HepG2 (cell line): ENCODE measurements at regions not wholly inside any gene's neighbourhood (a gene's known extent, or its start where the extent isn't known, plus 50 kb on each side); places are given as distances from the start of the nearest gene placed in this dataset.

Experiments used
- ATAC-seq: fragments of 200-7000 bp; cut with Tn5 transposase; 3 replicates; pipeline ENCODE4 v1.9.1; 2020; ENCODE audit warnings: mild to moderate bottlenecking, moderate library complexity
- BruUV-seq: library from RNA; stranded (reverse); fragments of 400-500 nt; replicated peaks from 2 replicates; lab custom pipeline; 2021; lab: Mats Ljungman, UMichigan
- CTCF ChIA-PET: fragments of 300-600 bp; formaldehyde crosslinking; extraction: SDS; loops from one replicate; lab custom pipeline; 2021; ENCODE audit warnings: low total read pairs, inconsistent platforms, low intra/inter-chr PET ratio; lab: Yijun Ruan, JAX
- POLR2A ChIA-PET: fragments of 350-600 bp; sonication (Branson Sonifier 250); formaldehyde crosslinking; loops from one replicate; lab custom pipeline; 2020; ENCODE audit warnings: antibody characterized with exemption, inconsistent platforms; lab: Yijun Ruan, JAX
- DNase-seq: peaks from one replicate; pipeline ENCODE4 v3.0.0-alpha.2; 2015; ENCODE audit warnings: low spot score
- FAIRE-seq: peaks from 3 replicates; lab custom pipeline; 2011; peaks lifted over from hg19 to GRCh38; lab: Jason Lieb, UNC
- H2AFZ ChIP-seq: one replicate; pipeline ENCODE4 v1.6.1; 2011; ENCODE audit warnings: low read length, inconsistent platforms
- H3K27ac ChIP-seq: fragments of 300-600 bp; 3 replicates; pipeline ENCODE4 v1.8.0; 2011; ENCODE audit warnings: mixed run types, mild to moderate bottlenecking, mixed read lengths, low read length, inconsistent platforms; ENCODE audit not compliant: insufficient read depth; ENCODE audit errors: extremely low read length
- H3K27me3 ChIP-seq, 2 experiments: fragments of 200-600 bp in 1 of 2; 2 replicates in 1 of 2; 3 replicates in 1 of 2; pipeline versions ENCODE4 v1.6.0 to v1.8.0; 2011; ENCODE audit warnings: low read length in 2 of 2, mild to moderate bottlenecking in 2 of 2, moderate library complexity in 2 of 2, inconsistent platforms in 1 of 2; ENCODE audit not compliant: insufficient read depth in 2 of 2, control insufficient read depth in 1 of 2
- H3K36me3 ChIP-seq, 2 experiments: fragments of 200-600 bp in 1 of 2; replicated peaks in 1 of 2; 2 replicates in 1 of 2; 3 replicates in 1 of 2; pipeline versions ENCODE4 v1.5.1 to v1.8.0; 2011; ENCODE audit warnings: low read length in 2 of 2, inconsistent platforms in 1 of 2; ENCODE audit not compliant: insufficient read depth in 2 of 2, control insufficient read depth in 1 of 2
- H3K4me1 ChIP-seq: 2 replicates; pipeline ENCODE4 v1.5.1; 2012; ENCODE audit warnings: low read length, inconsistent platforms; ENCODE audit not compliant: insufficient read depth
- H3K4me2 ChIP-seq: 2 replicates; pipeline ENCODE4 v1.6.0; 2011; ENCODE audit warnings: low read depth, low read length, inconsistent platforms
- H3K4me3 ChIP-seq, 3 experiments: fragments of 200-600 bp in 1 of 3; sonication (generic), shearing (Covaris generic) in 1 of 3; replicated peaks in 1 of 3; 2 replicates each; pipeline ENCODE4 v1.5.1; 2011 to 2016; ENCODE audit warnings: low read length in 3 of 3, inconsistent platforms in 2 of 3, low read depth in 2 of 3, mild to moderate bottlenecking in 2 of 3, control low read depth in 1 of 3, mixed read lengths in 1 of 3; ENCODE audit not compliant: insufficient read depth in 1 of 3
- H3K79me2 ChIP-seq: one replicate; pipeline ENCODE4 v1.6.1; 2011; ENCODE audit warnings: low read length, inconsistent platforms; ENCODE audit not compliant: insufficient read depth
- H3K9ac ChIP-seq: 2 replicates; pipeline ENCODE4 v1.6.0; 2011; ENCODE audit warnings: mild to moderate bottlenecking, low read depth, low read length, inconsistent platforms; ENCODE audit not compliant: insufficient read depth
- H3K9me3 ChIP-seq: 2 replicates; pipeline ENCODE4 v1.5.1; 2012; ENCODE audit warnings: mild to moderate bottlenecking, low read length
- H4K20me1 ChIP-seq: 2 replicates; pipeline ENCODE4 v1.6.0; 2011; ENCODE audit warnings: inconsistent platforms, mild to moderate bottlenecking, low read length, moderate library complexity; ENCODE audit not compliant: insufficient read depth
- AFF4 ChIP-seq: sonication (generic); formaldehyde crosslinking; IDR thresholded peaks from 2 replicates; pipeline ENCODE4 v1.4.0; 2020; ENCODE audit warnings: missing genetic modification reagents
- CENPX ChIP-seq: sonication (generic); formaldehyde crosslinking; IDR thresholded peaks from 2 replicates; pipeline ENCODE4 v1.9.0; 2021; ENCODE audit warnings: mild to moderate bottlenecking, missing genetic modification reagents, moderate library complexity
- IRF2 ChIP-seq: IDR thresholded peaks from 2 replicates; pipeline ENCODE4 v1.6.1; 2018; ENCODE audit warnings: missing genetic modification reagents, missing compliant biosample characterization
- NCOA2 ChIP-seq: sonication (generic); formaldehyde crosslinking; IDR thresholded peaks from 2 replicates; pipeline ENCODE4 v1.8.0; 2022; ENCODE audit warnings: inconsistent platforms
- SAP130 ChIP-seq: IDR thresholded peaks from 2 replicates; pipeline ENCODE4 v1.6.1; 2016; ENCODE audit warnings: low read depth
- SMC3 ChIP-seq: IDR thresholded peaks from 2 replicates; pipeline ENCODE4 v1.6.1; 2011; ENCODE audit warnings: low read length, improper control_type of control experiment
- SOX6 ChIP-seq, 2 experiments: fragments of 450-650 bp in 1 of 2; sonication (generic) in 1 of 2; formaldehyde crosslinking in 1 of 2; IDR thresholded peaks; 2 replicates each; pipeline versions ENCODE4 v1.4.0 to v1.6.1; 2017 to 2020; ENCODE audit warnings: antibody characterized with exemption in 1 of 2, mild to moderate bottlenecking in 1 of 2, missing genetic modification reagents in 1 of 2
- ZNF136 ChIP-seq: sonication (generic); formaldehyde crosslinking; IDR thresholded peaks from 2 replicates; pipeline ENCODE4 v1.8.1; 2022; ENCODE audit warnings: low read depth, mild to moderate bottlenecking, moderate library complexity, missing genetic modification reagents
- ZNF276 ChIP-seq: sonication (generic); formaldehyde crosslinking; IDR thresholded peaks from 2 replicates; pipeline ENCODE4 v1.4.0; 2020; ENCODE audit warnings: mild to moderate bottlenecking, low read depth, missing genetic modification reagents
- ZNF720 ChIP-seq: sonication (generic); formaldehyde crosslinking; IDR thresholded peaks from 2 replicates; pipeline ENCODE4 v1.4.0; 2020; ENCODE audit warnings: missing genetic modification reagents
- WGBS: methylation state at CpG from one replicate; pipeline ENCODE4 v1.1.6; 2017; ENCODE audit warnings: low lambda C conversion rate; 5-methylcytosine and 5-hydroxymethylcytosine counted together
- in situ Hi-C: cut with HindIII; loops from 2 replicates; pipeline ENCODE4 v1.10.0; 2017; ENCODE audit warnings: low pct_unique_long_range_greater_than_20kb; ENCODE audit not compliant: extremely low pct_ligation_motif_present
- intact Hi-C: fragments of 100-400 bp; cut with micrococcal nuclease; formaldehyde crosslinking; loops from one replicate; pipeline ENCODE4 v1.10.0; 2022; ENCODE audit not compliant: unreplicated experiment

GRCh38 chr5:130727830-130728229 is 437.2 kb downstream of the HINT1 start (continued):
- no peak for TF ChIP-seq IRF2
- TF ChIP-seq, all 625 proteins: peak for 0

- H2AFZ ChIP-seq = no peak overlapping the region
- no peak overlapping the region for H3K27ac ChIP-seq
- intact Hi-C loops (no loop called here), in situ Hi-C loops (loop anchor here (25.0 kb wide), 1 partner anchor 612 kb away; no protein-coding TSS in a partner anchor)
- no peaks in the 10 kb centered on the region for H3K4me1 ChIP-seq
- BruUV-seq = no TSS peak
- ChIA-PET POLR2A (no interaction called here), CTCF (no interaction called here)
- no peaks in the 10 kb centered on the region for H4K20me1 ChIP-seq
- WGBS = 24% methylated on average over 5 of the region's 5 CpGs
- no peaks in the 10 kb centered on the region for H3K36me3 ChIP-seq
- no peak overlapping the region for H3K9ac ChIP-seq
- no peak for TF ChIP-seq NCOA2
- H3K9me3 ChIP-seq = no peaks in the 10 kb centered on the region
- H3K79me2 ChIP-seq = no peaks in the 10 kb centered on the region
- DNase-seq (no peak), ATAC-seq (no peak), FAIRE-seq (no peak)
- no peak overlapping the region for H3K4me3 ChIP-seq
- no peaks in the 10 kb centered on the region for H3K27me3 ChIP-seq
- no peak overlapping the region for H3K4me2 ChIP-seq
These were observed 440.4 kb downstream of the HINT1 start for GRCh38 chr5:130724658-130725057.

GRCh38 chr5:130720355-130720754 is 444.7 kb downstream of the HINT1 start:
- peak; percentile 97 for ATAC-seq
- intact Hi-C loops (loop anchor here (2.0 kb wide), 1 partner anchor 522 kb away; no protein-coding TSS in a partner anchor), in situ Hi-C loops (loop anchor here (25.0 kb wide), 1 partner anchor 608 kb away; no protein-coding TSS in a partner anchor)
- H3K9me3 ChIP-seq = no peaks in the 10 kb centered on the region
- H3K27ac ChIP-seq = no peak overlapping the region
- DNase-seq = peak; percentile 39
- H3K4me2 ChIP-seq = no peak overlapping the region
- H4K20me1 ChIP-seq = no peaks in the 10 kb centered on the region
- no peaks in the 10 kb centered on the region for H3K27me3 ChIP-seq
- 0% methylated on average over 1 of the region's 1 CpG for WGBS
- H3K4me3 ChIP-seq = no peak overlapping the region
- no TSS peak for BruUV-seq
- no peaks in the 10 kb centered on the region for H3K79me2 ChIP-seq
- FAIRE-seq = peak; percentile 36
- no peak overlapping the region for H3K9ac ChIP-seq
- H3K4me1 ChIP-seq = no peaks in the 10 kb centered on the region
- H3K36me3 ChIP-seq = no peaks in the 10 kb centered on the region
- H2AFZ ChIP-seq = no peak overlapping the region
- CTCF ChIA-PET = interaction anchor here (1.2 kb wide), 1 partner anchor 612 kb away, joined by 5 read pairs; no protein-coding TSS in a partner anchor
- POLR2A ChIA-PET = no interaction called here
- TF ChIP-seq AFF4 (CRISPR knock-in tag) (no peak), SOX6 (IDR thresholded peaks at IDR 0.05) (no peak), SOX6 (CRISPR knock-in tag; IDR thresholded peaks at IDR 0.05) (no peak), SAP130 (CRISPR knock-in tag) (no peak), CENPX (CRISPR knock-in tag) (no peak), SMC3 (peak; percentile 47; the same call in 1 of the 2 replicates), ZNF276 (CRISPR knock-in tag) (no peak), ZNF720 (CRISPR knock-in tag) (no peak), ZNF136 (CRISPR knock-in tag) (no peak)
